Muscle of arm (tissue), 1 donor: ENCODE measurements at regions not wholly inside any gene's neighbourhood (a gene's known extent, or its start where the extent isn't known, plus 50 kb on each side); places are given as distances from the start of the nearest gene placed in this dataset.

Experiments
- DNase-seq: peaks from one replicate; pipeline ENCODE4 v3.0.0-alpha.2; 2013

- no peak for DNase-seq
Observed at GRCh38 chr6:156131221-156131903, 645.8 kb upstream of the ARID1B start.

GRCh38 chr6:156126535-156126934 is 650.6 kb upstream of the ARID1B start:
- DNase-seq = no peak

GRCh38 chr6:156125844-156126243 is 651.3 kb upstream of the ARID1B start:
- no peak for DNase-seq

GRCh38 chr6:156123731-156124130 is 653.4 kb upstream of the ARID1B start:
- DNase-seq = no peak

GRCh38 chr6:156121973-156122372 is 655.2 kb upstream of the ARID1B start:
- DNase-seq = no peak

- DNase-seq = no peak
Observed at GRCh38 chr6:156114541-156114940, 658.9 kb upstream of the NOX3 start.

- DNase-seq = no peak
Observed at GRCh38 chr6:156113631-156114030, 658.0 kb upstream of the NOX3 start.

GRCh38 chr6:156111913-156112312 is 656.3 kb upstream of the NOX3 start:
- DNase-seq = no peak

- no peak for DNase-seq
Observed at GRCh38 chr6:156110249-156110648, 654.6 kb upstream of the NOX3 start.

GRCh38 chr6:156109713-156110112 is 654.1 kb upstream of the NOX3 start:
- no peak for DNase-seq

- no peak for DNase-seq
Observed at GRCh38 chr6:156107624-156108101, 652.0 kb upstream of the NOX3 start.

- no peak for DNase-seq
Observed at GRCh38 chr6:156102129-156102528, 646.5 kb upstream of the NOX3 start.

- no peak for DNase-seq
Observed at GRCh38 chr6:156098839-156099238, 643.2 kb upstream of the NOX3 start.

GRCh38 chr6:156087487-156087886 is 631.8 kb upstream of the NOX3 start:
- no peak for DNase-seq

- DNase-seq = no peak
Observed at GRCh38 chr6:156082012-156082411, 626.4 kb upstream of the NOX3 start.

GRCh38 chr6:156080371-156080770 is 624.7 kb upstream of the NOX3 start:
- no peak for DNase-seq

GRCh38 chr6:156068881-156069280 is 613.2 kb upstream of the NOX3 start:
- no peak for DNase-seq

GRCh38 chr6:156065849-156066248 is 610.2 kb upstream of the NOX3 start:
- DNase-seq = no peak

GRCh38 chr6:156062091-156062563 is 606.5 kb upstream of the NOX3 start:
- DNase-seq = no peak

- DNase-seq = no peak
Observed at GRCh38 chr6:156061465-156061864, 605.8 kb upstream of the NOX3 start.

- no peak for DNase-seq
Observed at GRCh38 chr6:156060013-156060412, 604.4 kb upstream of the NOX3 start.

- DNase-seq = no peak
Observed at GRCh38 chr6:156058356-156058755, 602.7 kb upstream of the NOX3 start.

GRCh38 chr6:156057869-156058268 is 602.2 kb upstream of the NOX3 start:
- no peak for DNase-seq

- DNase-seq = no peak
Observed at GRCh38 chr6:156056085-156056484, 600.4 kb upstream of the NOX3 start.
